PC-9 (cell line): ENCODE measurements at regions not wholly inside any gene's neighbourhood (a gene's known extent, or its start where the extent isn't known, plus 50 kb on each side); places are given as distances from the start of the nearest gene placed in this dataset.

Experiments
- BruUV-seq: library from RNA; stranded (reverse); fragments of 400-500 nt; replicated peaks from 2 replicates; lab custom pipeline; 2021; lab: Mats Ljungman, UMichigan
- CTCF ChIA-PET: fragments of 300-600 bp; sonication (Branson Sonifier 250); formaldehyde crosslinking; loops from one replicate; lab custom pipeline; 2022; ENCODE audit warnings: antibody characterized with exemption; lab: Charles Lee
- POLR2A ChIA-PET: fragments of 300-600 bp; sonication (Branson Sonifier 250); formaldehyde crosslinking; loops from one replicate; lab custom pipeline; 2022; ENCODE audit warnings: antibody characterized with exemption; ENCODE audit not compliant: unreplicated experiment; lab: Charles Lee
- DNase-seq, 2 experiments: peaks; one replicate each; pipeline versions ENCODE4 v3.0.0 to v3.0.0-alpha.2; 2015 to 2022; ENCODE audit warnings: mixed read lengths in 1 of 2
- H2AFZ ChIP-seq: fragments of 200-600 bp; sonication (generic); 2 replicates; pipeline ENCODE4 v1.8.1; 2017; ENCODE audit warnings: antibody characterized with exemption
- H3F3A ChIP-seq: fragments of 200-600 bp; sonication (generic); 2 replicates; pipeline ENCODE4 v1.8.1; 2017; ENCODE audit warnings: antibody characterized with exemption, mild to moderate bottlenecking, low read depth; ENCODE audit not compliant: insufficient read depth
- H3K27ac ChIP-seq: fragments of 200-600 bp; sonication (generic); 2 replicates; pipeline ENCODE4 v1.6.1; 2016; ENCODE audit warnings: mixed run types
- H3K27me3 ChIP-seq: fragments of 200-600 bp; sonication (generic); 2 replicates; pipeline ENCODE4 v1.6.1; 2016; ENCODE audit warnings: low read depth, mixed run types; ENCODE audit not compliant: insufficient read depth
- H3K36me3 ChIP-seq: fragments of 200-600 bp; sonication (generic); 2 replicates; pipeline ENCODE4 v1.6.1; 2016; ENCODE audit warnings: low read depth, mixed run types
- H3K4me1 ChIP-seq: fragments of 200-600 bp; sonication (generic); replicated peaks from 2 replicates; pipeline ENCODE4 v1.6.1; 2016; ENCODE audit warnings: mixed run types; ENCODE audit not compliant: insufficient read depth
- H3K4me2 ChIP-seq: fragments of 200-600 bp; sonication (generic); 2 replicates; pipeline ENCODE4 v1.6.1; 2017; ENCODE audit warnings: mixed run types
- H3K4me3 ChIP-seq: fragments of 200-600 bp; sonication (generic); 2 replicates; pipeline ENCODE4 v1.6.1; 2016; ENCODE audit warnings: mixed run types
- H3K79me2 ChIP-seq: fragments of 200-600 bp; sonication (generic); 2 replicates; pipeline ENCODE4 v1.6.1; 2017; ENCODE audit warnings: low read depth, mixed run types
- H3K9me2 ChIP-seq: fragments of 200-600 bp; sonication (generic); 2 replicates; pipeline ENCODE4 v1.8.1; 2017; ENCODE audit warnings: mild to moderate bottlenecking; ENCODE audit not compliant: insufficient read depth
- H3K9me3 ChIP-seq: fragments of 200-600 bp; sonication (generic); 2 replicates; pipeline ENCODE4 v1.8.1; 2016; ENCODE audit warnings: low read depth; ENCODE audit not compliant: insufficient read depth
- H4K20me1 ChIP-seq: fragments of 200-600 bp; sonication (generic); 2 replicates; pipeline ENCODE4 v1.8.1; 2017; ENCODE audit not compliant: insufficient read depth
- EZH2 ChIP-seq: fragments of 200-600 bp; sonication (generic); IDR thresholded peaks from 2 replicates; pipeline ENCODE4 v1.8.0; 2017; ENCODE audit warnings: antibody characterized with exemption, low read depth
- intact Hi-C: fragments of 100-400 bp; cut with micrococcal nuclease; formaldehyde crosslinking; loops from one replicate; pipeline ENCODE4 v1.10.0; 2022; ENCODE audit not compliant: unreplicated experiment
- TF ChIP-seq, protein P1 (sequence below): fragments of 200-600 bp; sonication (generic); conservative IDR thresholded peaks from 2 replicates; pipeline ENCODE4 v1.6.1; 2017; ENCODE audit warnings: mixed run types, antibody characterized with exemption, mild to moderate bottlenecking, moderate library complexity

- CTCF ChIA-PET, result interaction anchor here (0.6 kb wide), 1 partner anchor 1140 kb away, joined by 11 read pairs; no protein-coding TSS in a partner anchor
- H3K4me2 ChIP-seq, result no peak overlapping the region
Measured at GRCh38 chr2:238586931-238587775, 160.4 kb downstream of the ASB1 start.

GRCh38 chr2:238587776-238588660 is 161.3 kb downstream of the ASB1 start:
- H3F3A ChIP-seq, result no peaks in the 10 kb centered on the region
- intact Hi-C loops, result no loop called here
- no peak overlapping the region for H3K4me2 ChIP-seq
- peaks cover 61% of the 10 kb centered on the region for H3K27me3 ChIP-seq
- BruUV-seq, result no TSS peak
- no peaks in the 10 kb centered on the region for H3K36me3 ChIP-seq
- no peak for DNase-seq
- ChIA-PET CTCF (no interaction called here), POLR2A (no interaction called here)
- H3K4me3 ChIP-seq, result no peak overlapping the region
- H3K9me3 ChIP-seq, result no peaks in the 10 kb centered on the region
- H4K20me1 ChIP-seq, result no peaks in the 10 kb centered on the region
- H3K27ac ChIP-seq, result no peak overlapping the region
- no peaks in the 10 kb centered on the region for H3K4me1 ChIP-seq
- TF ChIP-seq, protein P1, sequence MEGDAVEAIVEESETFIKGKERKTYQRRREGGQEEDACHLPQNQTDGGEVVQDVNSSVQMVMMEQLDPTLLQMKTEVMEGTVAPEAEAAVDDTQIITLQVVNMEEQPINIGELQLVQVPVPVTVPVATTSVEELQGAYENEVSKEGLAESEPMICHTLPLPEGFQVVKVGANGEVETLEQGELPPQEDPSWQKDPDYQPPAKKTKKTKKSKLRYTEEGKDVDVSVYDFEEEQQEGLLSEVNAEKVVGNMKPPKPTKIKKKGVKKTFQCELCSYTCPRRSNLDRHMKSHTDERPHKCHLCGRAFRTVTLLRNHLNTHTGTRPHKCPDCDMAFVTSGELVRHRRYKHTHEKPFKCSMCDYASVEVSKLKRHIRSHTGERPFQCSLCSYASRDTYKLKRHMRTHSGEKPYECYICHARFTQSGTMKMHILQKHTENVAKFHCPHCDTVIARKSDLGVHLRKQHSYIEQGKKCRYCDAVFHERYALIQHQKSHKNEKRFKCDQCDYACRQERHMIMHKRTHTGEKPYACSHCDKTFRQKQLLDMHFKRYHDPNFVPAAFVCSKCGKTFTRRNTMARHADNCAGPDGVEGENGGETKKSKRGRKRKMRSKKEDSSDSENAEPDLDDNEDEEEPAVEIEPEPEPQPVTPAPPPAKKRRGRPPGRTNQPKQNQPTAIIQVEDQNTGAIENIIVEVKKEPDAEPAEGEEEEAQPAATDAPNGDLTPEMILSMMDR, result no peak
- no peak for TF ChIP-seq EZH2
- no peaks in the 10 kb centered on the region for H3K79me2 ChIP-seq
- H3K9me2 ChIP-seq, result no peaks in the 10 kb centered on the region
- H2AFZ ChIP-seq, result no peak overlapping the region

More at GRCh38 chr2:238586931-238587775, 160.4 kb downstream of the ASB1 start:
- no peaks in the 10 kb centered on the region for H4K20me1 ChIP-seq
- H3K27me3 ChIP-seq, result peaks cover 70% of the 10 kb centered on the region
- BruUV-seq, result no TSS peak
- POLR2A ChIA-PET, result no interaction called here
- H3K4me1 ChIP-seq, result no peaks in the 10 kb centered on the region
- intact Hi-C loops, result no loop called here
- H3K9me3 ChIP-seq, result no peaks in the 10 kb centered on the region
- H2AFZ ChIP-seq, result no peak overlapping the region
- no peaks in the 10 kb centered on the region for H3K9me2 ChIP-seq
- H3K4me3 ChIP-seq, result no peak overlapping the region
- no peak overlapping the region for H3K27ac ChIP-seq
- TF ChIP-seq EZH2, result no peak
- TF ChIP-seq, protein P1, result no peak
- no peaks in the 10 kb centered on the region for H3K36me3 ChIP-seq
- DNase-seq, result no peak
- H3K79me2 ChIP-seq, result no peaks in the 10 kb centered on the region
- H3F3A ChIP-seq, result no peaks in the 10 kb centered on the region

DNA sequence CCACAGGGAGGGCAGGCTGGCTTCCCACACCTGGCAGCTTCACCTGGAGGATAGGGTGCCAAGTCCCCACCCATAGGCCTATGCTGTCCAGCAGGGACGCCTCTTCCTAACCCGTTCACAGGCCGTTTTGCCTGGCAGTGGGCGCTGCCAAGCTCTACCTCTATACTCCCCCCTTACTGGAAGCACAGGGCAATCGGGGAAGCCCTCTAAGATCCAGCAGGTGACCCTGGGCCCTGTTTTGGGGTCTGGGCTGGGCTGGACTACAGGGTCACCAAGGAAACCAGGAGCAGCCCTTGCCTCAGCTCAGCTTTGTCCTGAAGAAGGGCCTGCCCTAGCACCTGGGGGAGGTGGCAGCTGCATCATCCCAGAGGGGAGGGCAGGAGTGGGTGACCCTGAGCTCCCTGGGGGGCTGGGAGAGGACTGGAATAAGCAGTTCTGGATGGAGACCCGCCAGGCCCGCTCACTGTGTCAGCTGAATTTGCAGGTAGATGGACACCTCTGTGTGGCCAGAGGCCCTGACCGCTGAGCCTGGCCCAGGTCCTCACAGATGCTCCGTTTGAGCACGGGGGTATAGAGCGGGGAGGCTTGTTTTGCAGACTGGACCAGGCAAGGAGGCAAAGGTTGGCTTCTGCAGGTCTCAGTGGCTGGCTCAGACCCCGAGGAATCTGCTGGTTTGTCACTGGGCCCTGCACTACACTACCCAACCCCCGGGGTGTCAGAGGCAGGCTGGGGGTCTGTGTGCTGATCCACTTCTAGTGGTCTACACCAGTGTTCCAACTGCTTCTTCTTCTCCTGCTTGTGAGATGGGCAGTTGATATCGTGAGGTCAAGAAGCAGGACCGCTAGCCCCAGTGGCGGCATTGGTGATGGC is 163.1 kb downstream of the ASB1 start:
- no peak for DNase-seq
- H3F3A ChIP-seq, result no peaks in the 10 kb centered on the region
- H3K4me3 ChIP-seq, result no peak overlapping the region
- H3K79me2 ChIP-seq, result no peaks in the 10 kb centered on the region
- H3K27me3 ChIP-seq, result peaks cover 65% of the 10 kb centered on the region
- H3K36me3 ChIP-seq, result no peaks in the 10 kb centered on the region
- CTCF ChIA-PET, result interaction anchor here (0.6 kb wide), 1 partner anchor 125 kb away, joined by 7 read pairs; no protein-coding TSS in a partner anchor
- H4K20me1 ChIP-seq, result no peaks in the 10 kb centered on the region
- intact Hi-C loops, result no loop called here
- BruUV-seq, result no TSS peak
- H2AFZ ChIP-seq, result no peak overlapping the region
- H3K4me2 ChIP-seq, result no peak overlapping the region
- TF ChIP-seq EZH2, result no peak
- TF ChIP-seq, protein P1, result no peak
- no peak overlapping the region for H3K27ac ChIP-seq
- H3K9me2 ChIP-seq, result no peaks in the 10 kb centered on the region
- no peaks in the 10 kb centered on the region for H3K4me1 ChIP-seq
- H3K9me3 ChIP-seq, result no peaks in the 10 kb centered on the region
- POLR2A ChIA-PET, result no interaction called here
